ENCODE measurements at regions not wholly inside any gene's neighbourhood (a gene's known extent, or its start where the extent isn't known, plus 50 kb on each side); places are given as distances from the start of the nearest gene placed in this dataset.

DNA sequence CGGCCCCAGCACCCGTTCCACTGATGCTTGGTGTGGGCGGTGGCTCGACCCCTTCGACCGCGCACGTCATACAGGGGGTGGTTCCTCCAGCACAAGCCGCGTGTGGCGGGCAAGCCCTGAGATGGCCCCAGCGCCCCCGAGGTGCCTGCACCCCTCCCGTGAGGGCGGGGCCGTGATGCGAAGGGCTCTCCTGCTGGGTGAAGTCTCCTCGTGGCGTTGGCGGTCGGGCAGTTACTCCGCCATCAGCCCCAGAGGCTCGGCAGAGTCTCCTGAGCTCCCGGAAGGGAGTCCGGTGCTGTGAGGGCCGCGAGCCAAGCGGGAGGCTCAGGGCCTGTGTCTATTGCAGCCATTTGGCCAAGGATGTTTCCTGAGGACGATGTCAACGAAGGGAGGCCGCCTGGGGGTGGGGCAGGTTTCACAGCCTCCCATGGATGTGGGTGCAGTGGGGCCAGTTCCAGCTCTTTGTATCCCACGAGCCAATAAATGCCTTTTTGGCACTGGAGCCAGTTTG, 78.1 kb upstream of the GALNT9 start:
- DNase-seq = no peak

- DNase-seq = no peak
Observed at GRCh38 chr12:132406493-132407450, 77.4 kb upstream of the GALNT9 start.

- DNase-seq = no peak
Observed at GRCh38 chr12:132405742-132406251, 76.4 kb upstream of the GALNT9 start.

DNA sequence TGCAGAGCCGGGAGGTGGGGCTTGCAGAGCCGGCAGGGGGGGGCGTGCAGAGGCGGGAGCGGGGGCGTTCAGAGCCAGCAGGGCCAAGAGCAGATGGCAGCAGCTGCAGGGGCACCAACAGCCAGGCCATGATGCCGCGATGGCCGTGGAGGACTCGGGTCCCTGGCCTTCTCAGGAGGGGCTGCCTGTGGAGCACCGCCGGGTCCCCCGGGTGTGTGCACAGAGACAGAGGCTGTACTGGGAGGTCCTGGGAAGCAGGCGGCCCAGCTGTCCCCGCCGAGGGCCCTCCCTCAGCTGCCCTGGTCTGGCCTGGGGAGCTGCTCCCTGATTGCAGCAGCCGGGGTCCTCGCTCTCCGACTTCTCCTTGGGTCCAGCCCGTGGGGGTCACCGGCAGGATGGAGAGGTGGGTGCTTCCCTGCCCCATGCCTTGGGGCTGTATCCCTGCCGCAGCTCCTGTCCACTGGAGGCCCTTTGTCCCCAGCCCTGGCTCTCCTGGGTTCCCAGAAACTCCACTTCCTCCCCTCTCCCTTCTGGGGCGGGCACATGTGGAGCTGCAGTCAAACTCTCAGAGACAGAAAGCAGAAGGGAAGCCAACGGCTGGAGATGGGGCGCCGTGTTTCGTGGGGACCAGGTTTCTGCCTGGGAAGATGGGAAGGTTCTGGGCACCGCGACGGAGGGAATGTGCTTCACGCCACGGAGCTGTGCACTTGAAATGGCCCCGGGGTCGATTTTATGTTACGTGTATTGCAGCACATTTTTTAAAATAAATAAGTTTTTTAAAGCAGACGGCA, 75.8 kb upstream of the GALNT9 start:
- no peak for DNase-seq

DNA sequence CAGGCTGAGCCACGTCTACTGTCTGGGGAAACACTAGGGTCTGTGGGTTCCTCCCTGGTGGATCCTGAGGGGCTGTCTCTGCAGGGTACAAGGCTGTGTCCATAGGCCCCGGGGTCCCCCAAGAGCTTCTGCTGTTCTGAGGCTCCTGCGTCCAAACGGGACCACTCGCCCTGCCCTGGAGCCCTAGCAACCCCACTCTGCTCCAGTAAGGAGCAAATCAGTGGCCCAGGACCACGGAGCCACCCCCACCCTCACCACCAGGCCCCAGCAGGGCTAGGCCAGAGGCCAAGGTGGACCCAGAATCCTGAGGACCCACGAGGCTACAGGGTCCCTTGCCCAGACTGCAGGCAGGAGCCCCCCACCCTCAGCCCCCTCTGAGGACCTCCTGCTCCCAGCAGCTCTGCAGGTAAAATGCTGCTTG, 75.1 kb upstream of the GALNT9 start:
- DNase-seq = no peak

- no peak for DNase-seq
Observed at GRCh38 chr12:132403636-132404434, 74.4 kb upstream of the GALNT9 start.

DNA sequence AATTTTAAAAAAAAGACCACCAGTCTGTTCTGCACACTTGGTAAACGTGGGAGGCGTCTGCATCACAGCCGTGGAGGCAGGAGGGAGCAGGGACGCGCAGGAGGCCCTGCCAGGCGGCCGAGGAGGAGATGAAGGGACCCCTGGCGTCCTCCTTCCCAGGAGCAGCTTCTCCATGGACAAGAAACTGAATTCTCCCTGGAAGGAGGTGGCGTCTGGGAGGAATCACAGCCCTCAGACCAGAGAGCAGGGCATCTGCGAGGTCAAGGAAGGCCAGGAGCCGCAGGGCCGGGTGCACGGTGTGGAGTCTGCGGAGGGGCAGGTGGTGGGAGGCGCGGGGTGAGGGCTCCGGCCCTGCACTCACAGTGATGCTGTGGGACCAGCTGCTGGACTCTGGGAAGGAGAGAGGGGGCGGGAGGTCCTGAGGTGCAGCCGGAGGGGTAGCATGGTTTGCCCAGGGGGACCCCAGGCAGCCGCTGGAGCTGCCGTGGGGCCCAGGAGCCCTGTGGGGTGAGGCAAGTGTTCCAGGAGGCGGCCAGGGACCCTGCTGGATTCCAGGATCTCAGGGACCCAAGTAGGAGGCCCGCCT, 73.5 kb upstream of the GALNT9 start:
- DNase-seq = no peak

DNA sequence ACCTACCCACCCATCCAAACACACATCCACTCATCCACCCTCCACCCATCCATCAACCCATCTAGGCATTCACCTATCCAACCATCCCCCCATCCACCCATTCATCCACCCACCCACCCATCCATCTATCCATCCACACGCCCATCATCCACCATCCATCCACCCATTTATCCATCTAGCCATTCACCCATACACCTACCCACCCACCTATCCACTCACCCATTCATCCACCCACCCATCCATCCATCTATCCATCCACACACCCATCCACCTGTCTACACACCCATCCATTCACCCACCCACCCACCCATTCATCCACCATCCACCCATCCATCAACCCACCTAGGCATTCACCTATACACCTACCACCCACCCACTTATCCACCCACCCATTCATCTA, 72.6 kb upstream of the GALNT9 start:
- no peak for DNase-seq

- no peak for DNase-seq
Observed at GRCh38 chr12:132400011-132400641, 70.7 kb upstream of the GALNT9 start.

- no peak for DNase-seq
Observed at GRCh38 chr12:132399092-132400010, 70.0 kb upstream of the GALNT9 start.

DNA sequence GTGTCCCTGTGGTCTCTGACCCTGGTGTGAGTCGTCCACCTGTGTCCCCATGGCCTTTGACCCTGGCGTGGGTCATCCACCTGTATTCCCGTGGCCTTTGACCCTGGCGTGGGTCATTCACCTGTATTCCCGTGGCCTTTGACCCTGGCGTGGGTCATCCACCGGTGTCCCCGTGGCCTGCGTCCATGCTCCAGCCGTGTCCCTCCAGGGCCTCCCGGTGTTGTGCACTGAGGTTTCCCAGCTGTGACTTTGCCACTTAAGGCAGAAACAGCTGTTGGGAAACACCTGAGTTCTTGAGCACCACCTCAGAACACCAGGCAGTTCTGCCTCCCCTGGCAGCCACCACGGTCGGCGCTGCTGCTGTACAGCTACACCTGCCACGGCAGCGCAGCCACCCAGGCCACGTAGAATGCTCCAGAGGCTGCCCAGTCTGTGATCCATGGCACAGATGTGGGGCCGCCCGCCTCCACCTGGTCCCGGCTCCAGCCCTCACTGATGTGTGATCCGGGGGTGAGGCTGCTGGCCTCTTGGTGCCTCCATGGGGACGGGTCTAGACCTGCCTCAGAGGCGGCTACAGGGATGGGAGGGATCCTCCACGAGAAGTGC, 69.1 kb upstream of the GALNT9 start:
- DNase-seq = no peak

DNA sequence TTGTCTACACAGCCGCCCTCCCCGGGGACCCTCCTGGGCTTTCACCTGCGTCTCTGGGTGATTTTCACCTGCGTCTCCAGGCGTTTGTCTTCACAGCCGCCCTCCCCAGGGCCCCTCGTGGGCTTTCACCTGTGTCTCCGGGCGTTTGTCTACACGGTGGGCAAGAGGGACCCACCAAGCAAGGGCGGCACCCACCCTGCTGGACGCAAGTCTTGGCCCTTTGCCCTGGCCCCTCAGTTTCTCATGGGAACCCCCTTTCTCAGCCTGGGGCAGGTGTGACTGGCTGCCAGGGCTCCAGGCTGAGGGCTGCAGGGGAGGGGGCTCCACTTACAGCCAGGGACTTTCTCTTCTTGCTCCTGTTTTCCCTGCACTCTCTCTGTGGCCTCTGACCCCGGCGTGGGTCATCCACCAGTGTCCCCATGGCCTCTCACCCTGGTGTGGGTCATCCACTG, 68.6 kb upstream of the GALNT9 start:
- DNase-seq = no peak

DNA sequence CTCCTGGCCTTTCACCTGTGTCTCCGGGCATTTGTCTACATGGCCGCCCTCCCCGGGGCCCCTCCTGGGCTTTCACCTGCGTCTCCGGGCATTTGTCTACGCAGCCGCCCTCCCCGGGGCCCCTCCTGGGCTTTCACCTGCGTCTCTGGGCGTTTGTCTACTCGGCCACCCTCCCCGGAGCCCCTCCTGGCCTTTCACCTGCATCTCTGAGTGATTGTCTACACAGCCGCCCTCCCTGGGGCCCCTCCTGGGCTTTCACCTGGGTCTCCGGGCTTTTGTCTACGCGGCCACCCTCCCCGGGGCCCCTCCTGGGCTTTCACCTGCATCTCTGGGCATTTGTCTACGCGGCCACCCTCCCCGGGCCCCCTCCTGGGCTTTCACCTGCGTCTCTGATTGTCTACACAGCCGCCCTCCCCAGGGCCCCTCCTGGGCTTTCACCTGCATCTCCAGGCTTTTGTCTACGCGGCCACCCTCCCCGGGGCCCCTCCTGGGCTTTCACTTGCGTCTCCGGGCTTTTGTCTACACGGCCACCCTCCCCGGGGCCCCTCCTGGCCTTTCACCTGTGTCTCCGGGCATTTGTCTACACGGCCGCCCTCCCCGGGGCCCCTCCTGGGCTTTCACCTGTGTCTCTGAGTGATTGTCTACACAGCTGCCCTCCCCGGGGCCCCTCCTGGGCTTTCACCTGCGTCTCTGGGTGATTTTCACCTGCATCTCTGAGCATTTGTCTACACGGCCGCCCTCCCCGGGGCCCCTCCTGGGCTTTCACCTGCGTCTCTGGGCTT, 68.0 kb upstream of the GALNT9 start:
- DNase-seq = no peak

GRCh38 chr12:132396657-132397056, 67.3 kb upstream of the GALNT9 start:
- no peak for DNase-seq

- DNase-seq = no peak
Observed at GRCh38 chr12:132395908-132396305, 66.5 kb upstream of the GALNT9 start.

DNA sequence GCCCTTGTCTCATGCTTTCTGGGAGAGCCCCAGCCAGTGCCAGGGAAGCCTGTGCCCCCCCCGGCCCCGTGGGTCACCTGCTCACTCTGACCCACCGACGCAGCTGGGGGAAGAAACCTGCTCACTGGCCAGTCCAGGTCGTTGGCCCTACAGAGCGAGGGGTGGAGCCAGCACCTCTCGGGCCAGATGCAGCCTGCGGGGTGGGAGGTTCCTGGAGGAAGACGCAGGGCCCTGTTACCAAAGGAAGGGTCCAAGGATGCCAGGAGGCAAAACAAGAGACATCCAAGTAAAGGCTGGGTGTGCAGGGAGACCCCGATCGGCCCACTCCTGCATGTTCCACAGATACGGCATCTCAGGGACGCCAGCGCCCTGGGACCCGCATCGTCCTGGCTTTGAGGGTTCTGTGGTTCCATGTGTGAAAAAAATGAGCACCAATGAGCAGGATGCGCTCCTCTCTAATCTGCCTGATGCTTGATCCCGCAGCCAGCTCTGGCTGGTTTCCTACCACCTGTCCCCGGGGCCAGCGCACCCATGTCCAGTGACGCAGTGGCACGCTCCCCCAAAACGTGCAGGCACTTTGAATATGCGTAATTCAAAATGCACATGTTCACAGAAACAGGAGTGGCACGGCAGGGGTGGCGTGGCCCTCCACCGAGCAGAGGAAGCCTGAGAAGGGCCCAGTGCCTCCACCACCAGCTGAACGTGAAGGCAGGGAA, 66.0 kb upstream of the GALNT9 start:
- DNase-seq = no peak

DNA sequence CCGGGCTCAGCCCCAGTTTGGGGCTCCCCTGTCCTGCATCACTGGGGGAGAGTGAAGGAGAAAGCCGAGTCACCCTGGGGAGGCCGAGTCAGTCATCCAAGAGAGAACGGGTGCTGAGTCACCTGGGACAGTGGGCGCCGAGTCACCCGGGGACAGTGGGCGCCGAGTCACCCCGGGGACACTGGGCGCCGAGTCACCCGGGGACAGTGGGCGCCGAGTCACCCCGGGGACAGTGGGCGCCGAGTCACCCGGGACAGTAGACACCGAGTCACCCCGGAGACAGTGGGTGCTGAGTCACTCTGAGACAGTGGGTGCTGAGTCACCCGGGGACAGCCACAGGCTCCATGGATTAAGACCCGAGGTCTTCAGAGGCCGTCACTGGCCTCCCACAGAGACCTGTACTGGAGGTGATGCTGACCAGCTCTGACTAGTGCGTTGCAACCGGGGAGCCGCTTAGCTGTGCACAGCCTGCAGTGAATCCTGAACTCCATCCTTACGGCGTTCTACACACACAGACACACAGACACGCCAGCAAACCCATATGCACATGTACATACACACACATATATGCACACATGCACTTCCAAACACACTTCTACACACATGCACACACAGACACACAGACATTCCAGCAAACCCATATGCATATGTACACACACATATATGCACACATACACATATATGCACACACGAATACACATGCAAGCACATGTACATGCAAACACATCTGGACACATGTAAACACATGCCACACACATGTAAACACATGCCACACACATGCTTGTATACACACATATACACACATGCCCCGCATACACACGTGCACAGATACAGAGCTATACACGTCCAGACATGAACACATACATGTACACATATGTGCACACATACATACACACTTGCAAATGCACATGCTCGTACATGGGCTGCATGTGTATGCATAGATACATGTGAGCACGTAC, 64.9 kb upstream of the GALNT9 start:
- no peak for DNase-seq

Measured in stimulated activated CD4-positive, alpha-beta T cell treated with anti-CD3 and anti-CD28 coated beads, Interleukin-12 subunit alpha, Interleukin-12 subunit beta, amount 100 ng/mL, for 4 hours (primary cell).